Immature natural killer cell (primary cell): ENCODE measurements at regions not wholly inside any gene's neighbourhood (a gene's known extent, or its start where the extent isn't known, plus 50 kb on each side); places are given as distances from the start of the nearest gene placed in this dataset.
"Not testable (repeated sequence)": the region's sequence is repeated elsewhere in the genome, so short reads cannot be mapped to it uniquely, and the experiment has no call there.

Experiments
- DNase-seq, 3 donors: peaks; one replicate each; pipeline ENCODE4 v3.0.0; 2022; ENCODE audit warnings: mixed read lengths in 1 of 3
- H3K27ac Mint-ChIP-seq, 6 donors: one replicate each; pipeline ENCODE4 v1.8.0; 2020; ENCODE audit warnings: mixed read lengths in 6 of 6, mild to moderate bottlenecking in 5 of 6, inconsistent platforms in 4 of 6, moderate library complexity in 3 of 6
- H3K27me3 Mint-ChIP-seq, 3 donors: one replicate each; pipeline ENCODE4 v1.8.0; 2020 to 2021; ENCODE audit warnings: low read depth in 3 of 3, mild to moderate bottlenecking in 3 of 3, mixed read lengths in 3 of 3, moderate library complexity in 3 of 3, inconsistent platforms in 1 of 3
- H3K36me3 Mint-ChIP-seq, 3 donors: one replicate each; pipeline ENCODE4 v1.8.0; 2020; ENCODE audit warnings: mixed read lengths in 3 of 3, inconsistent platforms in 2 of 3, mild to moderate bottlenecking in 2 of 3
- H3K4me1 Mint-ChIP-seq, 2 donors: one replicate each; pipeline ENCODE4 v1.8.0; 2020; ENCODE audit warnings: inconsistent platforms in 2 of 2, mild to moderate bottlenecking in 2 of 2, mixed read lengths in 2 of 2, moderate library complexity in 1 of 2
- H3K4me3 Mint-ChIP-seq, 5 donors: one replicate each; pipeline ENCODE4 v1.8.0; 2020; ENCODE audit warnings: mild to moderate bottlenecking in 5 of 5, mixed read lengths in 5 of 5, inconsistent platforms in 3 of 5, moderate library complexity in 3 of 5
- H3K9me3 Mint-ChIP-seq, 6 donors: one replicate each; pipeline ENCODE4 v1.8.0; 2020; ENCODE audit warnings: mild to moderate bottlenecking in 6 of 6, mixed read lengths in 6 of 6, inconsistent platforms in 4 of 6, moderate library complexity in 3 of 6

DNA sequence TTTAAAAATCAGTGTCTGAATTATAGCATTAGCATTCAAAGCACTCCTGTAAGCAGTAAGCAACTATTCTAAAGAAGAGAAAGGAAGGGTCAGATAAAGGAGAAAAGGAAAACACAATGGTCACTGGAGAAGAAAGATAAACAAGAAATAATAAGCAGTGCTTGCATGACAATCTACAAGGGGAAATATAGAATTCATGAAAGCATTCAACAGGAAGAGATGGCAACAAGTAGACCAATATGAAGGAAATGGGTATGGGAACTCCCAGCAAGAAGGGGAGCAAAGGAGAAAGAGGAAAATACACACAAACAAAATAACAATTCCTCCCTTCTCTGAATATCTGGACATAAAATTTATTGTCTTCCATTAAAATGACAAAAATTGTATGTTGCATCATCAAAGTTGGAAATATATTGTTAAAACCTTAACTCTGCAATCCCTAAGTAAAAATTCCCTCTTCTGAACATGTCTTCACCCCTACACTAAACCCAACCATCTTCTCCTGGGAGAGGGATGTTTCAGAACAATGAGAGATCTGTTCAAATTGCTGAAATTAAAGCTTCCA lies 206.3 kb upstream of the SAMSN1 start:
- Mint-ChIP-seq H3K27ac (no peak overlapping the region), H3K27me3 (peaks cover 0 to 10% (median 2%) of the 10 kb centered on the region in 3 donors), H3K4me1 (no peaks in the 10 kb centered on the region), H3K4me3 (no peak overlapping the region), H3K36me3 (no peaks in the 10 kb centered on the region), H3K9me3 (peaks cover 0 to 3% (median 0%) of the 10 kb centered on the region in 6 donors)
- DNase-seq, result no peak

- H3K27ac Mint-ChIP-seq, result no peak overlapping the region
- DNase-seq, result no peak
- H3K4me3 Mint-ChIP-seq, result no peak overlapping the region
- H3K4me1 Mint-ChIP-seq, result no peaks in the 10 kb centered on the region
- H3K36me3 Mint-ChIP-seq, result no peaks in the 10 kb centered on the region
- H3K9me3 Mint-ChIP-seq, result peaks cover 0 to 3% (median 0%) of the 10 kb centered on the region in 6 donors
- H3K27me3 Mint-ChIP-seq, result peaks cover 0 to 10% (median 2%) of the 10 kb centered on the region in 3 donors
Measured at GRCh38 chr21:14751602-14752344, 205.7 kb upstream of the SAMSN1 start.

DNA sequence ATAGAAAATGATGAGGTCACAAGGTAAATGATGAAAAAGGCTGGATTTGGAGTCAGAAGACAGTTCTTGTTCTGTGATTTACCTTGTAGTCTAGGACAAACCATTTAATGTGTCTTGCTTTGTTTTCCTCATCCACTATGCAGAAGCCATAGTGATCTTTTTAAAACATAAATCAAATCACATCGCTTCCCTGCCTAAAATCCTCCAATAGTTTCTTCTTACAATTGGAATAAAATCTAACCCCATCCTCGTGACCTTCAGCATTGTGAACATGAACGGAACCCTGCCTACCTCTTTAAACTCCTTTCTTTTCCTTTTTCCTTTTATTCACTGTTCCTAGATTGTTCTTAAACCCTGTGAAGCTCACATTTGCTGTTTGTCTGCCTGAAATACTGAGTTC lies 204.9 kb upstream of the SAMSN1 start:
- Mint-ChIP-seq H3K36me3 (no peaks in the 10 kb centered on the region), H3K4me1 (no peaks in the 10 kb centered on the region), H3K27me3 (peaks cover 0 to 10% (median 2%) of the 10 kb centered on the region in 3 donors), H3K9me3 (peaks cover 0 to 3% (median 0%) of the 10 kb centered on the region in 6 donors), H3K4me3 (no peak overlapping the region), H3K27ac (no peak overlapping the region)
- no peak for DNase-seq

DNA sequence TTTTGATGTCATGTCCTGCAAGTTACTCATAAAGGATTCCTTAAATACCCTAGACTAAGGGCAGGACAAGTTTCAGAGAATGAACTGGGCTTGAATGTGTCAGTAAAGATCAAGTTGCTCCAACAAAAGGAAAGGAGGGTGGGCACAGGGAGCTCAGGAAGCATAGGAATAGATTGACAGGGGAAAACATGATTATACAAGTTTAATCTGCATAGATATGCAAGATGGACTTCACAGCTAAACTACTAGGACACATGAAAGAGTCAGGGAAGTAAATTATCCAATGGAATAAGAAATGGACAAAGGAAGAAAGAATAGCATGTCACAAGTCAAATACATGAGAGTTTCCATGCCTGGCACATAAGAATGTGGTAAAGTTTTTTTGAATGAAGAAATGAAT lies 203.9 kb upstream of the SAMSN1 start:
- H3K9me3 Mint-ChIP-seq, result peaks cover 0 to 3% (median 0%) of the 10 kb centered on the region in 6 donors
- H3K27ac Mint-ChIP-seq, result no peak overlapping the region
- H3K36me3 Mint-ChIP-seq, result no peaks in the 10 kb centered on the region
- no peak for DNase-seq
- peaks cover 0 to 10% (median 2%) of the 10 kb centered on the region in 3 donors for H3K27me3 Mint-ChIP-seq
- no peaks in the 10 kb centered on the region for H3K4me1 Mint-ChIP-seq
- no peak overlapping the region for H3K4me3 Mint-ChIP-seq

DNA sequence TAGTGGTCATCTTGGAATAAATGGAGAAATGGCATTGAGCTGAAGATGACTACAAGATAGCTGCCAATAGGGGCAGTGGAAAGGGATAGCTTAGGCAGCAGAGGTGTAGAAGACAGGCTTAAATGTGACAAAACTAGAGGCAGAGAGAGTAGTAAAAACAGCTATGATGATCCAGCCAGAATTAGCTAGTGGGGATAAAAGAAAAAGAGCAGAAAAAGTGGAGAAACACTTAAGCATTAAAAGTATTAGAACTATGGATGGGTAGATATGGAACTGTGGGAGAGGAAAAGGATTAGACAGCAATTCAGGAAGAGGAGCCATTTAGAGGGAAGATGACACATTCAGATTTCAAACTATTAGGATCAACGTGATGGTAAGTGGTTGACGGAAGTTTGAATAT lies 202.5 kb upstream of the SAMSN1 start:
- Mint-ChIP-seq H3K4me3 (no peak overlapping the region), H3K27ac (no peak overlapping the region), H3K4me1 (no peaks in the 10 kb centered on the region), H3K9me3 (peaks cover 0 to 3% (median 0%) of the 10 kb centered on the region in 6 donors), H3K27me3 (peaks cover 0 to 10% (median 2%) of the 10 kb centered on the region in 3 donors), H3K36me3 (no peaks in the 10 kb centered on the region)
- DNase-seq, result no peak

GRCh38 chr21:14744368-14744767 lies 198.3 kb upstream of the SAMSN1 start:
- Mint-ChIP-seq H3K4me1 (no peaks in the 10 kb centered on the region), H3K27me3 (peaks cover 2 to 6% (median 2%) of the 10 kb centered on the region in 3 donors), H3K27ac (no peak overlapping the region), H3K36me3 (no peaks in the 10 kb centered on the region), H3K9me3 (no peaks in the 10 kb centered on the region), H3K4me3 (no peak overlapping the region)
- DNase-seq, result no peak

GRCh38 chr21:14742119-14742518 lies 196.0 kb upstream of the SAMSN1 start:
- Mint-ChIP-seq H3K9me3 (no peaks in the 10 kb centered on the region), H3K4me3 (no peak overlapping the region), H3K27me3 (peaks cover 0 to 2% (median 0%) of the 10 kb centered on the region in 3 donors), H3K27ac (no peak overlapping the region), H3K36me3 (no peaks in the 10 kb centered on the region), H3K4me1 (no peaks in the 10 kb centered on the region)
- no peak for DNase-seq

DNA sequence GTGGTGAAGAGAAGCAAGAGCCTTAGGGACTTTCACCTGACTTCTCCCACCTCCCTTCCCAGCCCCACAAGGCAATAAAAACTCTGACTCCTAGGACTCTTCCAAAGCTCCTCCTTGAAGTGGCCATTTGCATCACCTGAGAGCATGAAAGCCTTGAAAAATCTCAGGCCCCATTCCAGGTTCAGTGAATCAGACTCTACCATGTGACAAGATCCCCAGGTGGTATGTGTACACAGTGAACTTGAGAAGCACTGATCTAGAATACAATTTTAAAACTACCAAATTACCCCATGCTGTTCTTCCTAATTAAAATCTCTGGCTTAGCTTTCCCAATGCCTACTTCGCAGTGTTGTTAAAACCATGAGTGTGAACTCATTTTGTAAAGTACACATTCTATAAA lies 195.1 kb upstream of the SAMSN1 start:
- no peaks in the 10 kb centered on the region for H3K4me1 Mint-ChIP-seq
- H3K27me3 Mint-ChIP-seq, result peaks cover 0 to 4% (median 0%) of the 10 kb centered on the region in 3 donors
- H3K9me3 Mint-ChIP-seq, result no peaks in the 10 kb centered on the region
- H3K36me3 Mint-ChIP-seq, result no peaks in the 10 kb centered on the region
- DNase-seq, result no peak
- H3K4me3 Mint-ChIP-seq, result no peak overlapping the region
- no peak overlapping the region for H3K27ac Mint-ChIP-seq

- Mint-ChIP-seq H3K27ac (no peak overlapping the region), H3K9me3 (no peaks in the 10 kb centered on the region), H3K27me3 (peaks cover 0 to 4% (median 0%) of the 10 kb centered on the region in 3 donors), H3K4me3 (no peak overlapping the region), H3K4me1 (no peaks in the 10 kb centered on the region), H3K36me3 (no peaks in the 10 kb centered on the region)
- DNase-seq, result no peak
Measured at GRCh38 chr21:14740692-14741091, 194.6 kb upstream of the SAMSN1 start.

DNA sequence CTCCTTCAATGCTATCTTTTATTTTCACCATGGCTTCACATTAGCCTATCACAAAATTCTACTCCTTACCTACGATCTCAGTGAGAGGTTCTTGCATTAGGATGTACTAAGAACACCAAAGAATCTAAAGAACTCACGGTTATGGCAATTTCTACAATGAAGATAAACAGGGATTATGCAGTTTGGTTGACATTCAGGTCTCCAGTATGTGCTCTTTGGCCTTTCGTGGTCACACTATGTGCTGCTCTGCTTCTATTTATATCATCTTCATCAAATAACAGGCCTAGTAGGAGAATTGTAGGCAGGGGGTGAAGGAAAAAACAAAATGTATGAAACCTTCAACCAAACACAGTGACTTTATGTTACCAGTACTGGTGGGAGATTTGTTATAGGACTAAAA lies 194.0 kb upstream of the SAMSN1 start:
- Mint-ChIP-seq H3K4me3 (no peak overlapping the region), H3K4me1 (no peaks in the 10 kb centered on the region), H3K27me3 (peaks cover 0 to 4% (median 0%) of the 10 kb centered on the region in 3 donors), H3K9me3 (no peaks in the 10 kb centered on the region), H3K36me3 (no peaks in the 10 kb centered on the region), H3K27ac (no peak overlapping the region)
- no peak for DNase-seq

GRCh38 chr21:14739590-14739989 lies 193.5 kb upstream of the SAMSN1 start:
- no peak overlapping the region for H3K27ac Mint-ChIP-seq
- H3K4me3 Mint-ChIP-seq, result no peak overlapping the region
- H3K4me1 Mint-ChIP-seq, result no peaks in the 10 kb centered on the region
- H3K36me3 Mint-ChIP-seq, result no peaks in the 10 kb centered on the region
- no peaks in the 10 kb centered on the region for H3K9me3 Mint-ChIP-seq
- peaks cover 0 to 4% (median 0%) of the 10 kb centered on the region in 3 donors for H3K27me3 Mint-ChIP-seq
- no peak for DNase-seq

GRCh38 chr21:14738576-14738975 lies 192.5 kb upstream of the SAMSN1 start:
- not testable (repeated sequence) for DNase-seq, H3K4me3 Mint-ChIP-seq, H3K4me1 Mint-ChIP-seq, H3K9me3 Mint-ChIP-seq, H3K27ac Mint-ChIP-seq, H3K27me3 Mint-ChIP-seq, H3K36me3 Mint-ChIP-seq

- H3K4me3 Mint-ChIP-seq, result no peak overlapping the region
- no peak overlapping the region for H3K27ac Mint-ChIP-seq
- peak; percentile 45 to 62 (median 53) for DNase-seq
- H3K9me3 Mint-ChIP-seq, result no peaks in the 10 kb centered on the region
- H3K4me1 Mint-ChIP-seq, result no peaks in the 10 kb centered on the region
- peaks cover 0 to 4% (median 0%) of the 10 kb centered on the region in 3 donors for H3K27me3 Mint-ChIP-seq
- H3K36me3 Mint-ChIP-seq, result no peaks in the 10 kb centered on the region
Measured at GRCh38 chr21:14737922-14738321, 191.8 kb upstream of the SAMSN1 start.

GRCh38 chr21:14737284-14737691 lies 191.2 kb upstream of the SAMSN1 start:
- Mint-ChIP-seq H3K9me3 (no peaks in the 10 kb centered on the region), H3K36me3 (no peaks in the 10 kb centered on the region), H3K27me3 (peaks cover 0 to 4% (median 0%) of the 10 kb centered on the region in 3 donors), H3K4me3 (no peak overlapping the region), H3K27ac (no peak overlapping the region), H3K4me1 (no peaks in the 10 kb centered on the region)
- DNase-seq, result no peak

DNA sequence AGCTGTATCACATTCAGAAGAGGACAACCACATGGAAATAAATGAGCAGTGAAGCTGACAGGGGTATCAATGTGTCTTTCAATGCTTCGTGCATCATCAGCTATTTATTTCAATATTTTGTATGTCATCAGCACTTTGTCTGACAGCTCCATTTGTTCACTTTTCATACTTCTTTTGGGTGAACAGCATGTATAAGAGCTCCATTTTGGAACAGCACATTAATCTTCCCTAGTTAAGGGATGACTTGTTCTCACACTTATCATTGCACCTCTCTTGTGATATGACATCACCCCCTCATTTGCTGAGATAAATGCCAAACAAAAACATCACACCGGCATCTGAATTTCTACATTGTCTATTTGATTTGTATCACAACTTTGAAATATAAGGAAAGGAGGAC lies 190.6 kb upstream of the SAMSN1 start:
- no peaks in the 10 kb centered on the region for H3K9me3 Mint-ChIP-seq
- no peak overlapping the region for H3K4me3 Mint-ChIP-seq
- DNase-seq, result no peak
- H3K36me3 Mint-ChIP-seq, result no peaks in the 10 kb centered on the region
- H3K27me3 Mint-ChIP-seq, result peaks cover 0 to 4% (median 0%) of the 10 kb centered on the region in 3 donors
- no peaks in the 10 kb centered on the region for H3K4me1 Mint-ChIP-seq
- H3K27ac Mint-ChIP-seq, result no peak overlapping the region
